Brain pericyte (primary cell): ENCODE measurements at regions not wholly inside any gene's neighbourhood (a gene's known extent, or its start where the extent isn't known, plus 50 kb on each side); places are given as distances from the start of the nearest gene placed in this dataset.
"Not testable (repeated sequence)": the region's sequence is repeated elsewhere in the genome, so short reads cannot be mapped to it uniquely, and the experiment has no call there.

Experiments used
- DNase-seq: peaks from one replicate; pipeline ENCODE4 v3.0.0-alpha.2; 2012; ENCODE audit warnings: low read depth, low spot score

DNA sequence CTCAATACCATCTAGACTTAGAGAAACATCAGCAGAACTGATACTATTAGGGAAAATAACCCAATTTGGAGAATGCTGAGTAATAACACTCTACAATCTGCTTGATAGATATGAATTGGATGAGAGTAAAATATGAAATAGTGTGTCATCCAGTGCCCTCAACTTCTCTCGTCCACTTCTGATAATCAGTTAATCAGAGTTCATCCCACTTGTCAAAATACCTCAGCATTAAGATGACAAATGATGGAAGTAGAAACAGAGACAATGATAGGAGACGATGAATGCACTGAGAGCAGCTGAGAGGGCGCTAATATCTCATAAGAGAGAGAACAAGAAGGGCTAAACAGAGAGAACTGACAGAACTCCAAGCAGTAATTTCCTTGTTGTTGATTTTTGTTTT lies 699.6 kb downstream of the EPHA7 start:
- no peak for DNase-seq

DNA sequence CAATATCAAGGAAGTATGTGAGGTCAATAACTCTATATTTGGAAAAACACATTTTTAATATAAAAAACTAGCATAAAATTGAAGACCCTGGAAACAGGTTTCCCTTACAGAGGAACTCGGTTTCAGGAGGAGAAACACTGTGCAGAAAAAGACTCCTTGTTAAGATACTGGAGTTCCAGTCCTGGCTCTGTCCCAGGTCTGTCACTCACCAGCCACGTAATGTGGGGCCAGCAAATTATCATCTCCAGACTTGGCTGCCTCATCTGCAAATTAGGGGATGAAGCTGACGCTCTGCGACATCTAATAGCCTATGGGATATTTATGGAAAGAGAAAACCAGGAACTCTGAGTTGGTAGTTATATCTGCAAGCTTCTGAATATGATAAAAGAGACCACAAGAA lies 702.7 kb downstream of the EPHA7 start:
- no peak for DNase-seq

DNA sequence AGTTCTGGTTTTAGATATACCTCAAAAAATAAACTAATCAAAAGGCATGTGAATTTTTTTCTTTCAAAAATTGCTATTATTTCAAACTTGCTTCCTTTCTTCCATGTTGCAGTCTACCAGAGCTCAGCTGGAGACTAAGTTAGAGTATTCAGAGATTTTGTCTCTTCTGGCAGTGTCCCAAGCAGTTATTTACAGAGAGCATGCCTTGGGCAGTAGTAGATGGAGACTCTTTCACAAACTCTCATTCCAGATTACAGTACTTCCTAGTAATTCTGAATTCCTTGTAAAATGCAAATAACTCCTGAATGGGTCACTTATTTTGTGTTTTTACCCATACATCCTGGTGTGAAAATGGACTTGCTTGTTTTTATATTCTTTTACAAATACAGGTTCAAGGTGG lies 703.4 kb downstream of the EPHA7 start:
- DNase-seq, result no peak

DNA sequence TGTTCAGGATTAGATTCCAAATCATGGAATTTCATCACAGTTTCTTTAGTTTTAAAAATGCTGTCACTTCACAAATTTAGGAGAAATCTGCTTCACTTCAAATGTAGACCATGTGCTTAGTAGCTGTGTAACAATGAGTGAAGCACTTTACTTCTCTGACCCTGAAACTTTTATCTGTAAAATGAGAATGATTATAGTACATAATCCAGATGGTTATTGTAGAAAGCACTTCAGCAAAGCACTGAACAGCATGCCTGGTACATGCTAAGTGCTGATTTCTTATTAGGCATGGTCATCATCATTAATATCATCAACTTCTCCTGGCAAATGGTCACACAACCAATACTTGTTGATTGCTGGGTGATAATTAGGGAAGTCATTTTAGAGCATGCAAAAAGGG lies 705.0 kb downstream of the EPHA7 start:
- DNase-seq, result no peak

DNA sequence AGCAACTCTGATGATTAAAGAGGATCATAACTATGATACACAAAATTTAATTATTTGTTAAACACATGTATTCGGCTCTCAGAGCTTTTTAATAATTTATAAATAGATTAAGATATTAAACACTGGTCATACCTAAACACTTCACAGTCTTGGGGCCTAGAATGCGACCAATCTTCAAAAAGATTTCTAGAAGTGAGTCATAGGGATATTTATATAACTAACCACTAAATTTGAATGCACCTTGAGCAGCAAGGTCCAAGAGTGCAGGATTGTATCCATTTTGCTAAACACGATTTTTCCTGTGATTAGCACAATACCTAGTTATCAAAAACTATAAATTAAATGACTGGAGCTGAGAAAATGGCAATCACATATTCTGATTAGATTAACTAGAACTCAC lies 709.3 kb downstream of the EPHA7 start:
- DNase-seq, result no peak

DNA sequence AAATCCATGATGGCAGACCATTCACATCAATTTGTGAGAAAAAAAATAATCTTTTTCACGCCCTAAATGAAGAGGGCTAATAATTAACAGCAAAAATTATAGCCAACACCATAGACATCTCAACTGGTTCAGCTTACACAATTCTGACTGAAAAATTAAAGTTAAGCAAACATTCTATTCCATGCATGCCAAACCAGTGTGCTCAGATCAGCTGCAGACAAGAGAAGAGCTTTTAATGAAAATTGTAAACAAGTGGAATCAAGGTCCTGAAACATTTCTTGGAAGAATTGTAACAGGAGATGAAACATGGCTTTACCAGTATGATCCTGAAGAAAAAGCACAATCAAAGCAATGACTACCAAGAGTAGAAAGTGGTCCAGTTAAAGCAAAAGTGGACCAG lies 710.4 kb downstream of the EPHA7 start:
- DNase-seq, result no peak

DNA sequence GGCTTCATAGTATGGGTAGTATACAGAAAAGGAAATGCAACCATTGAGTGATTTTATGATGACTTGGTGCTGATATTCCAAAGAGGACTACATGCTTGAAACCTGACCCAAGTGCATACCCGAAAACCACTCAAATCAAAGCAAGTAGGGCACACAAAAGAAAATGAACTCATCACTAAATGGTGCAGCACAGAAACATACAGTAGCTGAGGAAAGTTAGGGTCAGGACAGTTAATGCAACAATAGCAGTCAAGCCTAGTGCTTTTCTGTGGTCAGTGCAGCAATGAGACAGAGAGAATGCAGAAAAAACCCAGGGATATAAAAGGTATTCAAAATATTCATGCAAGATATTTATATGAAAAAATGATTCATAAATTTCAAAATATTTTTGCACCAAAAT lies 711.1 kb downstream of the EPHA7 start:
- DNase-seq, result no peak

DNA sequence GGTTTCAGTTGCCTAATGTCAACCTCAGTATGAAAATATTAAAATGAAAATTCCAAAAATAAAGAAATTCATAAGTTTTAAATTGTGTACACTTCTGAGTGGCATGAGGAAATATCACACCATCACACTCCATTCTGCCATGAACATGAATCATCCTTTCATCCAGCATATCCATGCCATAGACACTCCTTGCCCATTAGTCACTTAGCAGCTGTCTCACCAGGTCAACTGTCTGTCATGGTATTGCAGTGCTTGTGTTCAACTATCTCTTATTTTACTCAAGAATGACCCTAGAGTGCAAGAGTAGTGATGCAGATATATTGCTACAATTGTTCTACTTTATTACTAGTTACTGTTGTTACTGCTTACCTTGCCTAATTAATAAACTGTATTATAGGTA lies 712.4 kb downstream of the EPHA7 start:
- DNase-seq, result no peak

DNA sequence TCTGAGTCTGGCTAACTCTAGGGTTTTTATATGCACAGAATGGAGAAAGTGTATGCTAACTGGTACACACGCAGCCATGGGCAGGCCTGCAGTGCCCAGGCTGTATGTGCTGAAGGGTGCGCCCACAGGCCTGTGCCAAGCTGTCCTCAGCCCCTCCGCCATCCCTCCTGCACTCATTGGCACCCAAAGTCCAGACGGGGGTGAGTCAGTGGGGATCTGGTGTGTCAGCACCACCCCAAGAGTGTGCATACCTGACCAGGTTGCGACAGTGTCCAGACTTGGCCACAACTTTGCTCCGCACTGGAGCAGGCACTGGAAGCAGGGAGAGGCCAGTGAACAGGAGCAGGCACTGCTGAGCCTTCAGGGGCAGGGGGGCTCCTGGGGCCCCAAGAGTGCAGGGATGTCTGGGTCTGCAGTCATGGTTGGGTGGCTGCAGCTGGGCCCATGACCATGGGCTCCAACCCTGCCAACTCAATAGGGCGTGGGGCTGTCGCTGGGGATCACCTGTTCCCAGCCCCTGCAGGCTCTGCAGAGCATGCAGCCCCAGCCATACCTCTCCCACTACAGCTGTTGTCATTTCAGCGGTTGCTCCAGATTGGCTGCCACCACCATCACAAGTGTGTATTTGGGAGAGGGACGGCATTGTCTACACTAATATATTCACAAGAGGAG lies 717.8 kb downstream of the EPHA7 start:
- no peak for DNase-seq

DNA sequence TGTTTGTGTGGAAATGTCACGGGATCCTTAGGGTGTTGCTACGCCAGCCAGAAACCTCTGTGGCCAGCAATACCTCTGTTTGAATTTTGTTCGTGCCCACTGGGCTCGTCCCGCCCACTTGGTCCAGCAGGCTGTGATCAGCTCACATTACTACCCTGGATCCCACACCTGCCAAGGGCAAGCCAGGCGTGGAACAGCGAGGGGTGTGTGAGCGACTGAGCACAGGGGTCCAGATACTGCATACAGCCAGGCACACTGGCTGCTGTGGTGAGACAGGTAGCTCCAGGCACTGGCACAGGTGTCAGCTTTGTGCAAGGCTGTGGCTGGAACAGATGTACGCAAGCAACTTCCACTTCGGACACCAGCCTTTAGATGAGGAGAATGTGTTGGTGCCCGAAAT lies 718.9 kb downstream of the EPHA7 start:
- DNase-seq, result no peak

DNA sequence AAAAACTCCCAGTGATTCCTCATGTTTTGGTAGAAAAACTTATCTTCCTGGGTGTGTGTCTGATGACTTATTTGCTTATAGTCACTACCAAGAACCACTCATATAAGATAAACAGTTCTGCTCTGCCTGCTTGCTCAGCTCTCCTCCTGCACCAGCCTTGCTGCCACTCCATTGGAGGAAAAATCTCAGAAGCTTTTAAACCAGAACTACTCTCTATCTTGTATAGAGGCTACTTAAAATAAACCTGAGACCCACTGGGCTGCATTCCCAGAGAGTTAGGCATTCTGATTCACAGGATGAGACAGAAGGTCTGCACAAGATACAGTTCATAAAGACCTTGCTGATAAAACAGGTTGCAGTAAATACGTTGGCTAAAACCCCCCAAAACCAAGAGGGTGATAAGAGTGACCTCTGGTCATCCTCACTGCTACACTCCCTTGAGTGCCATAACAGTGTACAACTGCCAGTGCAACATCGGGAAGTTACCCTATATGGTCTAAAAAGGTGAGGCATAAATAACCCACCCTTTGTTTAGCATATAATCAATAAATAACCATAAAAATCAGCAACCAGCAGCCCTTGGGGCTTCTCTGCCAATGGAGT lies 728.3 kb downstream of the EPHA7 start:
- DNase-seq, result no peak

DNA sequence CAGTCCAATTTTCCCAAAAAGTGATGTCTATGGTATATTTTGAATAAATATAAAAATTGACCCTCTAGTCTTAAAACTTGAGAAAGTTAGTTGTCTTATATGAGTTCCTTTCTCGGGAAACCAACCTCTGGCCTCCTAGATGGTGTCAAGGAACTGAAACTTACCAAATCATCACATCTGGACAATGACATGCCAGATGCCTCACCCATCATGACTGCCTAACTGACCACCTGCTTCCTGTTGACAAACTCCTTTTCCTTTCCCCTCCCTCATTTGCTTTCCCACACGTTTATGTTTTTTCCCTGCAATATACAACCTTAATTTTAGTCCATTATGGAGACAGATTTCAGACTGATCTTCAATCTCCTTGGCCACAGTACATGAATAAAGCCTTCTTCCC lies 731.0 kb downstream of the EPHA7 start:
- no peak for DNase-seq

DNA sequence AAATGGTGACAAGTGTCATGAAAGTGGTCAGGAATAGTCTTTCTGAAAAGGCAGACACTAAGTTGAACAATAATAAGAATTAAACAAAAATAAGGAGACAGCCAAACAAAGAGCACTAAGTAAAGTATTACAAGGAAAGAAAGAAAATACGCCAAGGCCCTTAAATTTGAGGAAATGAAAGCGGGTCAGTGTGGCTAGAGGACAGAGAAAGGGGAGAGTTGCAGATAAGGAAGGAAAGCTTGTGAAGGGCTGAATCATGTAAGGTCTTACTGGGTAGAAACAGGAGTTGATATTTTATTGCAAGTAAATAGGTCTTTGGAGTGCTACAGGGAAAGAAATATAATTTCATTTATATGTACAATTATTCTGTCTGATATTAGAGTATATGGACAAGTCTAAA lies 732.1 kb downstream of the EPHA7 start:
- no peak for DNase-seq

DNA sequence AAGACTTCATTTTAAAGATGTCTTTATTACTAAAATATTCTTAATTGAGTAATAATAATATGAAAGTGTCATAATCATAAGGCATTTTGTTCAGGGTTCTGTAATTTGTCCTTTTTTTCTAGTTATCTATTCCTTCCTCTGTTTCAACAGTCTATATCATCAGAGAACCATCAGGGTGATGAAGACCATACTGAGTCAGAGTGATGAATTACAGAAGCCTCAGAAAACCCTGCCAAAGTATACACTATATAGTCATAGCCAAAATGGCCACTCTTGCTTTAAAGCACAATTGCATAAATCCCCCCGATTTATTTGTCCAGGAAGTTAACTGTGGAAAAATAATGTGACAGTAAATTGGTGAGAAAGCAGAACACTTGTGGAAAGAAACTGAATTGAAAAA lies 735.0 kb downstream of the EPHA7 start:
- DNase-seq, result no peak

DNA sequence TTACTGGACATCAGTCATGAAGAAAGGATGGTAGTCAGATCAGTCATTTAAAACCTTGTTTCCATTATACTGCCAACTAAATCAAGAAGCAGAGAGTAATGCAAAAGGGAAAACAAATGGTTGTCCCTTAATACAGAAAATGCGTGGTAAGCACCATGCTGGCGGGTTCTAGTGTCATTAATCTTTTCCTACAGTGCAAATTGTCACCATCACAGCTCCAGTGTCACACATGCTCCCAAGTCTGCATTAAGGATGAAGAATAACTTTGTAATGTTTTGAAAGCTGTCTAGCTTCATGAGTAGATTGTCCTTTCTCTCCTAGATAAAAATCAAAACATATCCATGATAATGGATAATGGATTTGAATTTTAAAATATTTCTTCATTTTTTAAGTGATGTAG lies 735.6 kb downstream of the EPHA7 start:
- no peak for DNase-seq

DNA sequence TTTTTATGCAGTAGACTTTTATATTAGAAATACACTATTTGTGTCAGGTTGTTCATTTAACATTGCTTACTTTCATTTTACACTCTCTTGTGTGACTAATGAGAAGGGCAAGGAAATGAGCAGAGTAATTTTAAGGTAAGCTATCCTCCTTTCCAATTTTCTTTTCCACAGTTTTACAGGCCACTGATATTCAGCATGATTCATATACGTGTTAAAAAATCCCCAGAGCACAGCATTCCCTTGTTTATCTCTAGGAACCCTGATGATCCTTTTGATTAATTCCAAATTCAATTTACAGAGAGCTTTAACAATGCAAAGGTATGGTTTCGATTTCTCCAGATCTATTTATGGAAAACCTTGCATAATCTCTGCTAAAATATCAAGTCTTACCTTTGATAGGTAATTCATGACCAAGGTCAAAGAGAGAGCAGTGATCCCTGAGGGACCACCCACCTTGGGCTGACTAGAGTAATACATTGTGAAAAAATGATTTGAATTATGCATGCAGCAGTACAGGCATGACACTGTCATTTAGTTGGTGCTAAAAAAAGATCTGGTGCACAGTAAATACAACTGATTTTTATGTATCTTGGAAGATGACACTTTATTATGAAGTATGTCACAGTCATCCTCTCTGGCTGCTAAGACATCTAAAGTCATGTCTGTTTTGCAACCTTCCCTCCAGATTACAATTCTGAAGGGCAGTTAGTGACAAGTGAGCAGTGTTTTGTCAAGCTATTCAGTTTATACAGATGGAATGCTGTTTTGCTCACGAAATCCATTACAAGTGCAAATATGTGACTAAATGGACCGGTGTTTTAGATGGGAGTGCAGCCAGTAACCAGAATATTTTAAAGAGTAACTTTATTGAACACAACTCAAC lies 736.6 kb downstream of the EPHA7 start:
- no peak for DNase-seq

DNA sequence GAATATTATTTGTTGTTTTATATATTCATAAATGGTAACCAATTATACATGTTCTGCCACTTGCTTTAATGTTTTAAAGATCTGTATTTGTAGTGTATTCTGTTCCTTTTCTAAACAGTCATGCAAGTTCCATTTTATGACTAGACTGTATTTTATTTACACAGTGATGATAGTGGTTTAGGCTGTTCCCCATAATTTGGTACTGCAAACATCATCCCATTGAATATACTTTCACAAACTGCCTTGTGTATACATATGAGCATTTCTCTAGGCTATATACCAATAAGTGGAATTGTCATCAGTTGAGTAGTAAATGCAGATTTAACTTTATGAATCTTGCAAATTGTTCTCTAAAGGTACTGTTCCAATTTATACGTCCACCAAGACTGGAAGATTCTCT lies 738.0 kb downstream of the EPHA7 start:
- DNase-seq, result no peak

DNA sequence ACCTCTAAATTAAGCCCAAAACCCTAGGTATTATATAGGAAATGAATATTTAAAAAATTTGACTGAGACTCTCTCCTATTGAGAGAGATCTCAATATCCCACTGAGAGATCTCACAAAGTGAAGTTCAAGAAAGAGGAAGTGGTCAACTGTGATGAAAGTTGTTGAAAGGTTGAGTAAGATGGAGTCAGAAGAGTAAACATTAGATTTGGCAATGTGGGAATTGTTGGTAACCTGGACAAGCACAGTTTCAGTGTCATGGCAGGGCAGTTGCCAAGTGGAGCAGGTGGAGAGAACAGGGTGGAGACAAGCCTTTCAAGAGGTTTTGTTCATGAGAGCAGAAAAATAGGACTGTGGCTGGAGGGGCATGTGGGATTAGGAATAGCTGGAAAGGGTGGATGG lies 747.9 kb downstream of the EPHA7 start:
- DNase-seq, result not testable (repeated sequence)

DNA sequence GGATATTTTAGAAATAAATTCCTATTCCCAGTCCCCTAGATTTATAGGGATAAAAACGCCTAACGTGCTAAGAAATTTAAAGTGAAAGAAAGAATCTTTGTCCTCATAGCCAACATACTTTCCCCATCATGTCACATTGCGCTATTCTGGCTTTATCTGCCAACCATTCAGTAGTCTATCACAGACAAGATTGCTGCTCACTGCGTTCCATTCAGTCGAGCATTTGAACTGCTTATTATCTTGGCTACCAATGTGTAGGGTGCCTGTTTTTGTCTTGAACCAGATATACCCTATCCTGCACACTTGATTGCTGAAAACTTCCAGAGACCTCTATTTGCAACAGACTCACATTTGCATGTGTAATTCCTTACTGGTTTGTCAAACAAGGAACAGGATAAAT lies 751.5 kb downstream of the EPHA7 start:
- DNase-seq, result no peak

DNA sequence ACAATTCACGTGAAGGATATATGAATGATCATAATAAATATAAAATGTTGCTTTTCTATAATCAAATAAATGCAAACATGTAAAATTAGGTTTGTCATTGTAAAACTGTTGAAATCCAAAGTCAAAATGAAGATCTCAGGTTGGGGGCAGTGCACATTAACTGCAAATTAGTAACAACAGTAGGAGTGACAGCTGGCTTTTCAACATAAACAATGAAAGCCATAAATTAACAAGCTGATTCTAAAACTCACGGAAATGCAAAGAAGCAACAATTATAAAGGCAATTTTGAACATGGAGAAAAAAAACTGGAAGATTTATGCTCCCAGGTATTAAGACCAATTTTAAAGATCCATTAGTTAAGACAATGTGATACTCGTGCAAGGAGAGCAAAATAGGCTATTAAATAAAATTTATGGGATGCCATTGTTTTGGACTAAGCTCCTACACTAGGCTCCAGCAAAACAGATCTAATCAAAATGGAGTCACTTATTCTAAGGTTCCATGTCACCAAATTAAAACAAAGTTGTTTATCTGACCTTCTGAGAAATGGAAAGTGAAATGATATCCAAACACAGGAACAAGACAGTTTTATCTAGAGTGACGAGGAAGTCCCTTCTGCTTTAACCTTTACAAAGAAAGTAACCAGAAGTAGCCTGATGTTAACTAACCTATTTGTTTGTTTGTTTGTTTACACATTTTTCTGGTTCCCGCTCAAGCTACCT lies 770.8 kb downstream of the EPHA7 start:
- DNase-seq, result no peak

DNA sequence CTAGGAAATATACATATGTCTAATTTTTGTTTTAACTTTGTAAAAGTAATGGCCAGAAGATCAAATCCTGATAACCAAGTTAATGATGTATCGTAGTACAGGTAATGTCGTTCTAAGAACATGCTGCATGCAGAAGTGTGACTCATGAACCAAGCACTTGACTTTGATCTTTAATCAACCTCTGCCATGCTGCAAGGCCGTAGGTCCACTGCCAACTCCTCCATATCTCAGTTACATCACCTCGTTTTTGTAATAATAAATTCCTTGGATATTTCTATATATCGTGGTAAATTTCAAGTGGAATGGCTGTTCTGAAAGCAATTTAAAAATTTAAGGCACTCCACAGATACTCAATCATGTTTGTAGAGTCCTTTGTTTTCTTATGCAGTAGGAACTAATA lies 771.7 kb downstream of the EPHA7 start:
- DNase-seq, result no peak

DNA sequence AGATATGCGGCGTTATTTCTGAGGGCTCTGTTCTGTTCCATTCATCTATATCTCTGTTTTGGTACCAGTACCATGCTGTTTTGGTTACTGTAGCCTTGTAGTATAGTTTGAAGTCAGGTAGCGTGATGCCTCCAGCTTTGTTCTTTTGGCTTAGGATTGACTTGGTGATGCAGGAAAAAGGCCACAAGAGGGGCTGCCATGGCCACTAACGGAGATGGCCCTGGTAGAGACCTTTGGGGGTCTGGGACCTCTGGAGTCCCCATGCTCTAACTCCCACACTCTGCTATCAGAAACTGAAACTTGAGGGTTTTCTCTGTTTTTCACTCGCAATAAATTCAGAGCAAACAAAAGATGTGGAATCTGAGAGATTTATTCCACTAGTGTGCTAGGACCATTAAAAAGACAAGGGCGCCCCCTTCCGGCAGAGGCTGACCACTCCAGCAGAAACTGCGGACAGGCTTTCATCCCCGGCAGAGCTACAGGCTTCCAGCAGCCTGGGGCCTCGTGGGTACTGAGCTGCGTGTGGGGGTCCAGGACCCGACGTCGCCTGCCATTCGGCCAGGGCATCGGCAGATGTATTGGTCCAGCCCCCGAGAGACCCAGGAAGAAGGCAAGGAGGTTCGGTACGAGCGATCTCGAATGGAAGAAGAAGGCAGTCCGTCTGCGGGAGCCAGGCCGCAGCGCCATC lies 775.1 kb downstream of the EPHA7 start:
- not testable (repeated sequence) for DNase-seq
